Muscle of back (tissue), 3 donors: ENCODE measurements at regions not wholly inside any gene's neighbourhood (a gene's known extent, or its start where the extent isn't known, plus 50 kb on each side); places are given as distances from the start of the nearest gene placed in this dataset.
"Not testable (repeated sequence)": the region's sequence is repeated elsewhere in the genome, so short reads cannot be mapped to it uniquely, and the experiment has no call there.

Experiments used
- DNase-seq, 3 donors: peaks; one replicate each; pipeline versions ENCODE4 v3.0.0 to v3.0.0-alpha.2; 2013

DNA sequence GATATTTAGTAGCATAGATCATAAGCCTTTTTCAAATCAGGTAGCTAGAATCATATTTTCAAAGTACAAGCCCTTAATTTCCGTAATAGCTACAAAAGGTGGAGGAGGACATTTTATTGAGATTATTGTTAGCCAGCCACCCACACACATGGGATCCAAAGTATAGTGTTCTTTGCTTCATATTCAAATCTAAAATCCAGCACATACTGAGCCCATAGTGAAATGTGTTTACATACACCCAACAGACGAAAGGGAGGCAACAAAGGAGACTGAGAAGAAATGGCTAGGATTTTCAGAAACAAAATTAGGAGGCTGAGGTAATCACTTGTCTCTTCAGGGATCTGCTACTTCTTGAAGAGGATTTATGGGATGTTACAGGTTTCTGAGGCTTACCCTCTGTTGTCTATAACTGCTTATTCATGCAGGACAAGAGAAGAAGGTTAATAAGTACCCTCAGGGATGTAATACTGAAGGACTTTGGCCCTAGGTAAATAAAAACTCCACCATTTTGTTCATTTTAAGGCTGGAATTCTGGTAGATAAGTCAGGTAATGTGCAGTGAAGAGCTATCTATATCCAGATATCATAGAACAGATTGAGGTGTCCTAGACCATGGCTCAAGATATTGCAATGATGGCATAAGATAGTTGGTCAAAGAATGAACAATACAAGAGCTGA lies 182.1 kb downstream of the SPDYE17 start:
- DNase-seq, result not testable (repeated sequence)

GRCh38 chr7:76839879-76840278 lies 192.3 kb downstream of the SPDYE17 start:
- DNase-seq, result not testable (repeated sequence)

DNA sequence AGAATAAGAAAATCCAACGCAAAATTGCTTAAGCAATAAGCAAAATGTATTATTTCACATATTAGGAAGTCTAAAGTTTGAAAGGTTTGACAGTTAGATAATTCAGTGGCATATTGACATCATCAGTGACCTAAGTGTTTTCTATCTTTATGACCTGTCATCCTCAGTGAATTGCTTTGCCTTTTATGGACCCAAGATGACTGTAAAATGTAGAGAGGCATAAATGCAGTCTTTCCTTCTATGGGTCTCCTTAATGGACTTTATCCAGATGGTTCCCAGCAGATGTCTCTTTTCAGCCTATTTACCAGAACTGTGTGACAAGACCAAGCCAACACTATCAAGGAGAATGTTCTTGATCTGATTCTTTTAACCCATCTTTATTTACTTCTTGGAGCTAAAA lies 192.9 kb downstream of the SPDYE17 start:
- DNase-seq, result not testable (repeated sequence)

DNA sequence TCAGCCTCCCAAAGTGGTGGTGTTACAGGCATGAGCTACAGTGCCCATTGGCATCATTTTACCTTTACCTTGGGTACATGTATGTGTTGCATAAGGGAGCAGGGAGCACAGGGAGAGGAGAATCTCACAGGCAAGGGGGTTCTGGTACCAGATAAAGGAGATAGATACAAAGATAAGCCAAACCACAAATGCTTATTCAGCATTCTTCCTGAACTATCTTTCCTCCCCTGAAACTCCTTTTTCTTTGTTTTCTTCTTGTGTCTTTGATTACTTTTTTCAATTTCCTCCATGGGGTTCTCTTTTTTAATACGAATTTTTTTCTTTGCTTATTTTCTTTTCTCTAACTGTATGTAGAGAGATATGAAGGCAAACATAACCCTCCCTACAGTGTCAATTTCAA lies 193.8 kb downstream of the SPDYE17 start:
- DNase-seq, result not testable (repeated sequence)

DNA sequence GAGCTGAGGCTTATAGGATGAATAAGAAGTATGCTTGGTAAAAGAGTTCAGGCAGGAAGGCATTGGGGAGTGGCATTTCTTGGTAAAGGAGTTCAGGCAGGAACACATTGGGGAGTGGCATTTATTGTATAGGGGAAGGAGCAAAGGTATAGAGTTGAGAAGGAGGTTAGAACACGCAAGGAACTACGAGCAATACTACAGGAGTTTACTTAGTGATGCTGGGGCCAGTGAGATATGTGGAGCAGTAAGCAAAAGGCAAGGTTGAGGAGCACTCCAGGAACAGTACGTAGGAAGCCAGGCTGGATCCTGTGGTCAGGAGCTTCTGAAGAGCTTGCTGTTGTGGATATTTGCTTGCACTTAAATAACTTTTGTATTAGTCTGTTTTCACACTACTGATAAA lies 202.2 kb upstream of the POMZP3 start:
- DNase-seq, result not testable (repeated sequence)

DNA sequence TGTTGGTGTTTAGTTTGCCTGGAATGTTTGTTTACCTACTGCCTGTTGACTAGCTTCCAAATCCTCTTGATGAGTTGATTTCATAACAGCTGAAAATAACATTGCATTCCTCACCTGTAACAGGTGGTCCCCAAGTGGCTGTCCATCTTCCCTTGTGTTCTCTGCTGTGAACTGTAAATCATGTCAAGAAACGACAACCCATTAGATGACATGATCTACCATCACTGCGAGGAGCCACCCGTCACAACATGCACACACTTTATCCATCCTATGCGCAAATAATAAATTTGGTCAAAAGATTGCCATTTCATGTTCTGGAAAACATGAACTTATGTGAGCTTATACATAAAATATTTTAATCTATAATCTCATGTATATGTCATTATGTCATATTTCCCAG lies 199.1 kb upstream of the POMZP3 start:
- not testable (repeated sequence) for DNase-seq

DNA sequence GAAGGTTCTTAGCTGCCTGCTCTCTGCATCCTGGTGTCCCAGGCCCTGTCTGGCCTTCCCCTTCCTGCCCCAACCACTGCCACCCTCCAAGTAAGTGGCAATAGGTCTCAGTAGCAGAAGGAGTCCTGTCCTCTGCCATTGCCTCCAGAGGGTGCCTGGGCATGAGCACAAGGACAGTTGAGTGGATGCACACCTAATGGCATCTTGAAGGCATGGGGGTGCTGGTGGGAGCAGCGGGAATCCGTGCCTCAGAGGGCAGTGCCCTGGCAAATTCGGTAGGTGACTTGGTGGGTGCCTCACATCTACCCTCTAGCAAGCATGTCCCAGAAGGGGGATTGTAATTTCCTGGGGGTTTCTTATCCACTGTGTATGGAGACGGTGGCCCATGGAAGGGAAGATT lies 182.8 kb upstream of the POMZP3 start:
- DNase-seq, result not testable (repeated sequence)

GRCh38 chr7:76807588-76808100 lies 180.6 kb upstream of the POMZP3 start:
- DNase-seq, result not testable (repeated sequence)

GRCh38 chr7:76806460-76806859 lies 179.4 kb upstream of the POMZP3 start:
- DNase-seq, result not testable (repeated sequence)

GRCh38 chr7:76806010-76806409 lies 178.9 kb upstream of the POMZP3 start:
- DNase-seq, result not testable (repeated sequence)

DNA sequence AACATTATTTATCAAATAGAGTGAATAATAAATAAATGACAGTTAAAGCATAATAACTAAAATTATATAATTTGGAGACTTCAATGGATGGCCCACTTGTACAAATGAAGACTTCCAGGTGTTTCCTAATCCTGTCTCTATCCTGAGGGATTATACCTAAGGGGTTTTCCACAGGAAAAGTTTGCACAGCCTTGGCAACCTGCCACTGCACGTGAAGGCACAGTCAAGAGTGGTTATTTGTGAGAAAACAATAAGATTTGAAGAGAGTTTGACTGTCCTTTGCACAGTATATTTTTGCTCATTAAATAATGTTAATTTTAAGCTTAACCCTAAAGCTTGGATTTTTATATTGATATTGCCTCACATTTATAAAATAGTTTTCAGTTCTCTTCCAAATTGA lies 178.2 kb upstream of the POMZP3 start:
- DNase-seq, result not testable (repeated sequence)

GRCh38 chr7:76797639-76798038 lies 170.6 kb upstream of the POMZP3 start:
- not testable (repeated sequence) for DNase-seq

DNA sequence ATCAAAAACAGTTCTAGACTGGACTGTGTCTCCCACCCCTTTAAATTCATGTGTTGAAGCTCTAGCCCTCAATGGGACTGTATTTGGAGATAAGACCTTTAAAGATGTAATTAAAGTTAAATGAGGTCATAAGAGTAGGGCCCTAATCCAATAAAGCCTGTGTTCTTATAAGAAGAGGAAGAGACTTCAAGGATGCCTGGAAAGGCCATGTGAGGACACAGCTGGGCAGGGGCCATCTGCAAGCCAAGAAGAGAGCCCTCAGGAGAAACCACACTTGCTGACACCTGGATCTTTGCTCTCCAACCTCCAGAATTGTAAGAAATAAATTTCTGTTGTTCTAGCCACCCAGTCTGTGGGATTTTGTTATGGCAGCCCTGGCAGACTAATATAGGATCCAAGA lies 153.6 kb upstream of the POMZP3 start:
- DNase-seq, result not testable (repeated sequence)

- DNase-seq, result not testable (repeated sequence)
These were observed 147.2 kb upstream of the POMZP3 start for GRCh38 chr7:76774279-76774678.

- DNase-seq, result not testable (repeated sequence)
These were observed 144.9 kb upstream of the POMZP3 start for GRCh38 chr7:76771980-76772379.

GRCh38 chr7:76763977-76764376 lies 136.9 kb upstream of the POMZP3 start:
- DNase-seq, result not testable (repeated sequence)

DNA sequence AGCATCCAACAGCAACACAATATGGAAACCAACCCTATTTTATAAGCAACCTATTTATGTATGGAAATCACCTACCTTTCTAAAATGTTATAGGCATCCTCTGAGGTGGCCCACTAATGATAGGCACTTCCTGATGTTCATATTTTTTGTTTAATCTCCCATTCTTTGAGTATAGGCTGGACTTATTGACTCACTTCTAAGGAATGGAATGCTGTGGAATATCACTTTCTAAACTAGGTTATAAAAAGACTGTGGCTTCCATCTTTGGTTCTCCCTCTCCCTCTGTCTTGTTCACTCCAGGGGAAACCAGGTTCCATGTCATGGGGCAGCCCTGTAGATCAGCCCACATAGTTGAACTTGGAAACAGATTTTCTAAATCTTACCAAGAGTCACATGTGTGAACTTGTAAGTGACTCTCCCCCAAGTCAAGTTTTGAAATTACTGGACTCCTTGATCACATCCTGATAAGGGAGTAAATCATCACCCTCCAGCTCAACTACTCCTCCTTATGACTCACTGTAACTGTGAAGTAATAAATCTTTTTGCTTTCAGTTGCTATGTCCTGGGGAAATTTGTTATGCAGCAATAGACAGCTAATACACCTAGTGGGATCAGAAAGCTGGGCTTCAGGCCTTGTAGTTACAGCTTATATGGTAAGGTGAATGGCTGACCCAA lies 133.6 kb upstream of the POMZP3 start:
- DNase-seq, result not testable (repeated sequence)

DNA sequence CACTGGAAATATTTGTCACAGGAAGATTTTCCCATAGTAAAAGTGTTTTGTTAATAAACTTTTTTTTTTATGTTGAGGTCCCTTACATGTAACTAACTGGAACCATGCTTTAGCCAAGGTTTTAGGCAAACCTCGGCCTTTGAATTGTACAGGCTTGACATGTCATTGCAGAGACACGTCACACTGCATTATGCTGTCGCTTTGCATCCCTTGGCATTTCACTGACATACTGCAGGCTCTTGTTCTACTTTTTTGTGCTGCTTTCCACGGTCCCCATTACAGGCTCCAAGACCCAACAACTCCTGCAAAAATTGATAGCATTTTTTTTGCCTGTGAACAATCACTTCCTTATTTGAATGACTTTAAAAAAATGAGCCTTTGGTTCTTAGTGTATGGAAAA lies 112.5 kb upstream of the POMZP3 start:
- not testable (repeated sequence) for DNase-seq

GRCh38 chr7:76736724-76737123 lies 109.6 kb upstream of the POMZP3 start:
- not testable (repeated sequence) for DNase-seq

- peak in 1 of 3 donors; percentile 53 for DNase-seq
These were observed 109.0 kb upstream of the POMZP3 start for GRCh38 chr7:76736091-76736490.

GRCh38 chr7:76735668-76736067 lies 108.6 kb upstream of the POMZP3 start:
- not testable (repeated sequence) for DNase-seq

GRCh38 chr7:76728571-76728974 lies 101.5 kb upstream of the POMZP3 start:
- DNase-seq, result not testable (repeated sequence)

GRCh38 chr7:76723928-76724327 lies 96.8 kb upstream of the POMZP3 start:
- not testable (repeated sequence) for DNase-seq
